ENCODE measurements at regions not wholly inside any gene's neighbourhood (a gene's known extent, or its start where the extent isn't known, plus 50 kb on each side); places are given as distances from the start of the nearest gene placed in this dataset.

DNA sequence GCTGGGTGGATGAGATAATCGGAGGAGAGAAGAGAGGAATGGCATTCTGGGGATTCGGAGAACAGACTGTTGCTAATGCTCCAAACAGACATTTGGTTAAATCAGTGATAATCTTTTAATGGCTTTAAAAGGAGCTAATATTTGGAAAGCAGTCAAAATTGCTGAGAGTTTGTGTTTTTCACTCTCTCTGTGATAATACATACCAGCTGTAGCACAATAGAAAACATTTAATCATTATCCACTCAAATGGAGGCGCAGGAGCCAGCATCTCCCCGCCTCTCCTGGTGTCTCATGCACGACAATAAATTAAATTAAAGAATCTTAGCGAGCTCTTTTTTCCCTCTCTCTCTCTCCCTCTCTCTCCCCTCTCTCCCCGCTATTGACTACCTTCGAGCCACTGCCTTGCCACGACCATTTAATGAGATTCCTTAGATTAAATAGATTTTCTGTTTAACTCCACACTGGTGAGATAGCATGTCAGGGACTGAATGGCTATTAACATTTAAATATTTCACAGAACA lies 268.6 kb upstream of the MVB12B start:
- TF ChIP-seq, protein P1, sequence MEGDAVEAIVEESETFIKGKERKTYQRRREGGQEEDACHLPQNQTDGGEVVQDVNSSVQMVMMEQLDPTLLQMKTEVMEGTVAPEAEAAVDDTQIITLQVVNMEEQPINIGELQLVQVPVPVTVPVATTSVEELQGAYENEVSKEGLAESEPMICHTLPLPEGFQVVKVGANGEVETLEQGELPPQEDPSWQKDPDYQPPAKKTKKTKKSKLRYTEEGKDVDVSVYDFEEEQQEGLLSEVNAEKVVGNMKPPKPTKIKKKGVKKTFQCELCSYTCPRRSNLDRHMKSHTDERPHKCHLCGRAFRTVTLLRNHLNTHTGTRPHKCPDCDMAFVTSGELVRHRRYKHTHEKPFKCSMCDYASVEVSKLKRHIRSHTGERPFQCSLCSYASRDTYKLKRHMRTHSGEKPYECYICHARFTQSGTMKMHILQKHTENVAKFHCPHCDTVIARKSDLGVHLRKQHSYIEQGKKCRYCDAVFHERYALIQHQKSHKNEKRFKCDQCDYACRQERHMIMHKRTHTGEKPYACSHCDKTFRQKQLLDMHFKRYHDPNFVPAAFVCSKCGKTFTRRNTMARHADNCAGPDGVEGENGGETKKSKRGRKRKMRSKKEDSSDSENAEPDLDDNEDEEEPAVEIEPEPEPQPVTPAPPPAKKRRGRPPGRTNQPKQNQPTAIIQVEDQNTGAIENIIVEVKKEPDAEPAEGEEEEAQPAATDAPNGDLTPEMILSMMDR (IDR thresholded peaks at IDR 0.05), result no peak
- TF ChIP-seq POLR2A (IDR thresholded peaks at IDR 0.05) (no peak), POLR2AphosphoS5 (IDR thresholded peaks at IDR 0.05) (no peak), EP300 (IDR thresholded peaks at IDR 0.05) (no peak)
